Neural cell (in vitro differentiated cells): ENCODE measurements at regions not wholly inside any gene's neighbourhood (a gene's known extent, or its start where the extent isn't known, plus 50 kb on each side); places are given as distances from the start of the nearest gene placed in this dataset.

ENCODE experiments used
- H2AFZ ChIP-seq: fragments of 200-600, 300-800 bp; sonication (generic), shearing (Covaris generic); 2 replicates; pipeline ENCODE4 v1.6.0; 2014; ENCODE audit warnings: low read depth, mild to moderate bottlenecking, antibody characterized with exemption, low read length, moderate library complexity
- H3F3A ChIP-seq: fragments of 200-600 bp; shearing (Covaris generic); 2 replicates; pipeline ENCODE4 v1.6.1; 2016; ENCODE audit warnings: mild to moderate bottlenecking, moderate library complexity, mixed read lengths, antibody characterized with exemption, low read length; ENCODE audit not compliant: insufficient read depth, poor library complexity, severe bottlenecking
- H3K27ac ChIP-seq: fragments of 200-600, 300-800 bp; sonication (generic), shearing (Covaris generic); 2 replicates; pipeline ENCODE4 v1.5.1; 2014; ENCODE audit warnings: mild to moderate bottlenecking, low read length, moderate library complexity
- H3K27me3 ChIP-seq: fragments of 300-800, 200-600 bp; sonication (generic), shearing (Covaris generic); 2 replicates; pipeline ENCODE4 v1.6.0; 2014; ENCODE audit warnings: mild to moderate bottlenecking, low read depth, low read length, moderate library complexity; ENCODE audit not compliant: insufficient read depth
- H3K36me3 ChIP-seq: fragments of 300-800, 200-600 bp; sonication (generic), shearing (Covaris generic); 2 replicates; pipeline ENCODE4 v1.5.1; 2014; ENCODE audit warnings: mild to moderate bottlenecking, antibody characterized with exemption, low read length, moderate library complexity; ENCODE audit not compliant: insufficient read depth
- H3K4me2 ChIP-seq: fragments of 300-800, 200-600 bp; sonication (generic), shearing (Covaris generic); 2 replicates; pipeline ENCODE4 v1.6.0; 2014; ENCODE audit warnings: mild to moderate bottlenecking, low read length
- H3K4me3 ChIP-seq: fragments of 300-800, 200-600 bp; sonication (generic), shearing (Covaris generic); 2 replicates; pipeline ENCODE4 v1.5.1; 2014; ENCODE audit warnings: mild to moderate bottlenecking, low read length, moderate library complexity
- H3K79me2 ChIP-seq: fragments of 200-600 bp; shearing (Covaris generic); replicated peaks from 2 replicates; pipeline ENCODE4 v1.6.0; 2014; ENCODE audit warnings: mild to moderate bottlenecking, low read length, moderate library complexity; ENCODE audit not compliant: insufficient read depth
- H3K9ac ChIP-seq: fragments of 300-800, 200-600 bp; sonication (generic), shearing (Covaris generic); 2 replicates; pipeline ENCODE4 v1.6.1; 2016; ENCODE audit warnings: mild to moderate bottlenecking, low read length, mixed read lengths
- H3K9me2 ChIP-seq: fragments of 200-600 bp; shearing (Covaris generic); 2 replicates; pipeline ENCODE4 v1.6.1; 2016; ENCODE audit warnings: mild to moderate bottlenecking, low read length, mixed read lengths; ENCODE audit not compliant: insufficient read depth
- H3K9me3 ChIP-seq: fragments of 200-600, 300-800 bp; sonication (generic), shearing (Covaris generic); 2 replicates; pipeline ENCODE4 v1.6.1; 2016; ENCODE audit warnings: mild to moderate bottlenecking, mixed run types, low read length, moderate library complexity, mixed read lengths
- H4K20me1 ChIP-seq: fragments of 200-600 bp; shearing (Covaris generic); 2 replicates; pipeline ENCODE4 v1.6.1; 2016; ENCODE audit warnings: mild to moderate bottlenecking, mixed run types; ENCODE audit not compliant: insufficient read depth
- CTCF ChIP-seq: fragments of 450-650 bp; IDR thresholded peaks from 2 replicates; pipeline ENCODE4 v1.5.1; 2014; ENCODE audit warnings: antibody characterized with exemption, mild to moderate bottlenecking, moderate library complexity; ENCODE audit not compliant: poor library complexity, severe bottlenecking
- EP300 ChIP-seq: fragments of 450-650 bp; conservative IDR thresholded peaks from 2 replicates; pipeline ENCODE4 v1.6.1; 2014; ENCODE audit warnings: antibody characterized with exemption, mild to moderate bottlenecking, moderate library complexity; ENCODE audit not compliant: poor library complexity, severe bottlenecking
- EZH2 ChIP-seq: fragments of 200-600, 300-800 bp; shearing (Covaris generic), sonication (generic); IDR thresholded peaks from 2 replicates; pipeline ENCODE4 v1.6.1; 2014; ENCODE audit warnings: antibody characterized with exemption, low read length, borderline replicate concordance, mild to moderate bottlenecking; ENCODE audit not compliant: insufficient read depth, poor library complexity, severe bottlenecking
- MXI1 ChIP-seq: fragments of 450-650 bp; conservative IDR thresholded peaks from 2 replicates; pipeline ENCODE4 v1.6.1; 2014; ENCODE audit warnings: antibody characterized with exemption, mild to moderate bottlenecking; ENCODE audit not compliant: poor library complexity, severe bottlenecking
- POLR2AphosphoS5 ChIP-seq: IDR thresholded peaks from 2 replicates; pipeline ENCODE4 v1.6.1; 2012
- RAD21 ChIP-seq: fragments of 450-650 bp; conservative IDR thresholded peaks from 2 replicates; pipeline ENCODE4 v1.6.1; 2014; ENCODE audit warnings: antibody characterized with exemption, mild to moderate bottlenecking, moderate library complexity
- REST ChIP-seq: IDR thresholded peaks from 2 replicates; pipeline ENCODE4 v1.6.1; 2012; ENCODE audit warnings: borderline replicate concordance
- SMC3 ChIP-seq: fragments of 450-650 bp; conservative IDR thresholded peaks from 2 replicates; pipeline ENCODE4 v1.6.1; 2014; ENCODE audit warnings: antibody characterized with exemption, mild to moderate bottlenecking, moderate library complexity; ENCODE audit not compliant: poor library complexity
- TAF1 ChIP-seq: IDR thresholded peaks from 2 replicates; pipeline ENCODE4 v1.6.1; 2012; ENCODE audit warnings: low read depth

DNA sequence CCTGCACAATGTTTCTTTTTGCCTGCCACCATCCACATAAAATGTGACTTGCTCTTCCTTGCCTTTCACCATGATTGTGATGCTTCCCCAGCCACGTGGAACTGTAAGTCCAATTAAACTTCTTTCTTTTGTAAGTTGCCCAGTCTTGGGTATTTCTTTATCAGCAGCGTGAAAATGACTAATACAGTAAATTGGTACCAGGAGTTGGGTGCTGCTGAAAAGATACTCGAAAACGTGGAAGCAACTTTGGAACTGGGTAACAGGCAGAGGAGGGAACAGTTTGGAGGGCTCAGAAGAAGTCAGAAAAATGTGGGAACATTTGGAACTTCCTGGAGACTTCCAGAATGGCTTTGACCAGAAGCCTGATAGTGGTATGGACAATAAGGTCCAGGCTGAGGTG lies 425.3 kb downstream of the GPATCH2 start:
- H3K9ac ChIP-seq: no peak overlapping the region
- no peak overlapping the region for H3K4me3 ChIP-seq
- no peaks in the 10 kb centered on the region for H3F3A ChIP-seq
- no peak overlapping the region for H3K4me2 ChIP-seq
- no peaks in the 10 kb centered on the region for H3K79me2 ChIP-seq
- H3K27ac ChIP-seq: no peak overlapping the region
- H3K9me2 ChIP-seq: no peaks in the 10 kb centered on the region
- no peaks in the 10 kb centered on the region for H3K9me3 ChIP-seq
- H3K36me3 ChIP-seq: no peaks in the 10 kb centered on the region
- H2AFZ ChIP-seq: no peak overlapping the region
- no peaks in the 10 kb centered on the region for H3K27me3 ChIP-seq
- no peak for TF ChIP-seq EZH2
- TF ChIP-seq RAD21: no peak
- TF ChIP-seq SMC3: no peak
- TF ChIP-seq REST: no peak
- no peaks in the 10 kb centered on the region for H4K20me1 ChIP-seq

GRCh38 chr1:217196616-217197015 lies 434.3 kb downstream of the GPATCH2 start:
- Histone ChIP-seq H3K4me3 (no peak overlapping the region), H4K20me1 (no peaks in the 10 kb centered on the region), H3F3A (no peaks in the 10 kb centered on the region), H3K27me3 (no peaks in the 10 kb centered on the region), H3K36me3 (no peaks in the 10 kb centered on the region), H3K27ac (no peak overlapping the region), H3K9me2 (no peaks in the 10 kb centered on the region), H3K9ac (no peak overlapping the region), H2AFZ (no peak overlapping the region), H3K79me2 (no peaks in the 10 kb centered on the region), H3K9me3 (no peaks in the 10 kb centered on the region), H3K4me2 (no peak overlapping the region)
- TF ChIP-seq RAD21 (no peak), REST (no peak), EP300 (no peak), POLR2AphosphoS5 (no peak), MXI1 (no peak), CTCF (no peak), EZH2 (no peak), TAF1 (no peak), SMC3 (no peak)
